ENCODE measurements at regions not wholly inside any gene's neighbourhood (a gene's known extent, or its start where the extent isn't known, plus 50 kb on each side); places are given as distances from the start of the nearest gene placed in this dataset.

DNA sequence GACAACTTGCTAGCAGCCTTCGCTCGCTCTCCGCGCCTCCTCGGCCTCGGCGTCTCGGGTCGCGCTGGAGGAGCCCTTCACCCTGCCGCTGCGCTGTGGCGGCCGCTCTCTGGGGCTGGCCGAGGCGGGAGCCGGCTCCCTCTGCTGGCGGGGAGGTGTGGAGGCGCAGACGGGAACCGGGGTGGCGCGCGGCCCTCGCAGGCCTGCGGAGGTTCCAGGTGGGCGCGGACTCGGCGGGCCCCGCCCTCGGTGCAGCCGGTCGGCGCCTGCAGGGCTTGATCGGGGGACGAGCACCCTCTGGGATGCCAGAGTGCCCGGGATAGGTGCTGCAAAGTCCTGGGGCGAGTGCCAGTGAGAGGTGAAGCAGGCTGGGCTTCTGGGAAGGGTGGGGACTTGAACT lies 989.9 kb downstream of the ROBO2 start:
- Histone ChIP-seq H3K27ac (ENCODE audit: low read depth, low read length) (no peak overlapping the region), H3K4me3 (ENCODE audit: low read depth, low read length) (no peak overlapping the region), H3K36me3 (ENCODE audit: control insufficient read depth, insufficient read depth, low read length) (no peaks in the 10 kb centered on the region)

DNA sequence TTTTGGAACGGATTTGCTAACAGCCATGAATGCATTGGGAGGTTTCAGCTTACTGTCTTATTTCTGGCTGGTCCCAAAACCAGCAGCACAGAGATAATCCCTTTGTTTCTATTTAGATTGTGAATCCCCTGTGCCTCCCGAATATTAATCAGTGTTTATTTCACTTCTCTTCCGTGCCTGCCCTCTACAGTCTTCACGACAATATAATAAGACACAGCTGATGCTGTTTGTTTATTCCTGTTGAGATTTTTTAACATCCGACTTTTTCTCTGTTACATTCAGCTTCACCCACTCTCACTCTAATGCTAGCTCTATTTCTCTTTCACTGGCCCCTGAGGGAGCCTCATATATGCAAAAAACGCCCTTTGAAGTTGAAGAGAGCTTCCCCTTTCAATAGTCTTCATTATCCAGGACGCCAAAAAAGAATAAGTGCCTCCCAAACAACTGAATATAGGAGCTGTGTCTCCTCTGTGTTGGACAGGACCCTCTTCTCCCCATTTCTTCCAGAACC lies 995.3 kb downstream of the ROBO2 start:
- Histone ChIP-seq H3K27ac (ENCODE audit: low read depth, low read length) (peak overlapping the region; percentile 54), H3K9me3 (ENCODE audit: control insufficient read depth, insufficient read depth, low read length) (peaks cover under 1% of the 10 kb centered on the region; the same call in 1 of the 2 replicates), H3K4me1 (ENCODE audit: control insufficient read depth, insufficient read depth, low read length) (peaks cover 12% of the 10 kb centered on the region), H3K27me3 (ENCODE audit: control insufficient read depth, insufficient read depth, low read length) (no peaks in the 10 kb centered on the region), H3K36me3 (ENCODE audit: control insufficient read depth, insufficient read depth, low read length) (no peaks in the 10 kb centered on the region), H3K9ac (ENCODE audit: low read depth, low read length) (no peak overlapping the region), H3K4me3 (ENCODE audit: low read depth, low read length) (peak overlapping the region; percentile 41; the same call in 1 of the 2 replicates)

More for the DNA sequence above, 989.9 kb downstream of the ROBO2 start:
- Histone ChIP-seq H3K9ac (ENCODE audit: low read depth, low read length) (no peak overlapping the region), H3K27me3 (ENCODE audit: control insufficient read depth, insufficient read depth, low read length) (no peaks in the 10 kb centered on the region), H3K4me1 (ENCODE audit: control insufficient read depth, insufficient read depth, low read length) (0 out of 2 replicates have a peak, but pooled peaks cover 3% of the 10 kb centered on the region), H3K9me3 (ENCODE audit: control insufficient read depth, insufficient read depth, low read length) (peaks cover 4% of the 10 kb centered on the region; the same call in 1 of the 2 replicates)

DNA sequence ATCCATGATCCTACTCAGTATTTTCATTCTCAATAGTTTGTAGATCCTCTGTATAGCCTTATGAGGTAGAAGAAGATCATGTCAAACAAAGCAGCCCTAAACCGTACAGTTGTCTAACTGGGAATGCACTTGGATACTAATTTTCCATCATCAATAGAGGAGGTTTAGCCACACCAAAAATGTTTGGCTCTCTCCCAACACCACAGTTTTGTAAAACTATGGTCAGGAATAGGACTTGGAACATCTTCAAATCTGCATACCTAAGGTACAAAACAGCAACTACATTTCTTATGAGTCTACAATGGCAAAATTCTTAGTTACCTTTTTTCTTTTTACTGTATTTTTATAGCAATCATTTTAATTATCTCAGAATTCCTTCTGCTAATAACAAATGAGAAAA lies 1001.6 kb downstream of the ROBO2 start:
- Histone ChIP-seq H3K4me3 (ENCODE audit: low read depth, low read length) (no peak overlapping the region), H3K27me3 (ENCODE audit: control insufficient read depth, insufficient read depth, low read length) (no peaks in the 10 kb centered on the region), H3K36me3 (ENCODE audit: control insufficient read depth, insufficient read depth, low read length) (no peaks in the 10 kb centered on the region), H3K4me1 (ENCODE audit: control insufficient read depth, insufficient read depth, low read length) (peaks cover 7% of the 10 kb centered on the region; the same call in 1 of the 2 replicates), H3K9ac (ENCODE audit: low read depth, low read length) (no peak overlapping the region), H3K9me3 (ENCODE audit: control insufficient read depth, insufficient read depth, low read length) (no peaks in the 10 kb centered on the region), H3K27ac (ENCODE audit: low read depth, low read length) (no peak overlapping the region)

DNA sequence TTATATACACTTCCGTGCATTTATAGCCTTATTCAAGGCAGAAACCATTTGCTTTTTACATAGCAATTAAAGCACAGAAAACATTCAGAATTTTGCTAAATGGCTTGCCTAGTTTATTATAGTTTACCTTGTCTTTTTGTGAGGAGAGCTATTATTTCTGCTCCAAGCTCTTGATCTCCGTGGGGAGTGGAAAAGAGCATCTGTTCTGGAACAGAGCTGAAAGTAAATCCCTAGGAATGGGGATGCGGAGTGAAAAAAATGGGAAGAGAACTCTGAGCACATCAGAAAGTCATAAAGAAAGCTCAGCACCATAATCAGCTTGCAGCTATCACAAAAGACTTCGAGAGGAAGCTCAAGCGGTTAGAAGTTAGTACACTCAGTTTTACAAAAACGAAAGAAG lies 1006.7 kb downstream of the ROBO2 start:
- Histone ChIP-seq H3K4me1 (ENCODE audit: control insufficient read depth, insufficient read depth, low read length) (peaks cover 7% of the 10 kb centered on the region; the same call in 1 of the 2 replicates), H3K9me3 (ENCODE audit: control insufficient read depth, insufficient read depth, low read length) (no peaks in the 10 kb centered on the region), H3K4me3 (ENCODE audit: low read depth, low read length) (no peak overlapping the region), H3K27ac (ENCODE audit: low read depth, low read length) (no peak overlapping the region), H3K36me3 (ENCODE audit: control insufficient read depth, insufficient read depth, low read length) (no peaks in the 10 kb centered on the region), H3K9ac (ENCODE audit: low read depth, low read length) (no peak overlapping the region), H3K27me3 (ENCODE audit: control insufficient read depth, insufficient read depth, low read length) (no peaks in the 10 kb centered on the region)

DNA sequence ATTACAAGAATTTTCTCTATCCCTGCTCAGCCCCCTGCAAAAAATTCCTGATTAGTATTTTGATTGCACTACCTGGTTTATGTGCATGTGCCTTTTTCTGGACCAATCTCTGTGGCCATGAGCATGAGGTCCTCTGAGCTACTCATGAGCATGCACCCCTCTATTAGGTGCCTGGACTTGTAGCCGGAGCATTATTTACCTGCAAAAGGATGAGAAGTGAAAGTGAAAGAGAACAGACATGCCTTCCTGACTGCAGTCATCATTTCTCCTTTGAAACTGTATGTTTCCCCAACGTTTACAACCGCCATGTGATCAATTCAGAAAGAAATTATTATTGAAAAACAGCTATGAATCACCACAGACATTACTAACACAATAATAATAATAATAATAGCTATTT lies 1008.8 kb downstream of the ROBO2 start:
- Histone ChIP-seq H3K4me3 (ENCODE audit: low read depth, low read length) (no peak overlapping the region), H3K4me1 (ENCODE audit: control insufficient read depth, insufficient read depth, low read length) (peaks cover 7% of the 10 kb centered on the region; the same call in 1 of the 2 replicates), H3K9ac (ENCODE audit: low read depth, low read length) (no peak overlapping the region)

DNA sequence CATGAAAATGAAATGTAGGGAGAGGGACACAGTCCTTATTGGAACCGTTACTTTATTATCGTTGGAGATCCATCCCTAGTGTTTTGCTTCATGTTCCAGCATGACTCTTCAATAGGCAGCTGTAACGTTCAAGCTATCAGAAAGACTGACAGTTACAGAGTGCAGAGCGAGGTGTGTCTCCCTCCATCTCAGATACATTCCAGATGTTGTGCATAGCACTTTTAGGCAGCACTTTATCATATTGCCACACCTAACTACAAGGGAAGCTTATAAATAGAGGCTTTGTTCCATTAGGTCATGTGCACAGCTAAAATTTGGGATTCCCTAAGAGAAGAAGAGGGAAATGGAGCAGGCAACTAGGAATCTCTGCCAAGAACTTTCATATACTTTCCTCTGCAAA lies 1009.6 kb downstream of the ROBO2 start:
- H3K27ac ChIP-seq (ENCODE audit: low read depth, low read length), result no peak overlapping the region
- no peak overlapping the region for H3K9ac ChIP-seq (ENCODE audit: low read depth, low read length)
- H3K36me3 ChIP-seq (ENCODE audit: control insufficient read depth, insufficient read depth, low read length), result no peaks in the 10 kb centered on the region
- H3K9me3 ChIP-seq (ENCODE audit: control insufficient read depth, insufficient read depth, low read length), result no peaks in the 10 kb centered on the region
- H3K4me1 ChIP-seq (ENCODE audit: control insufficient read depth, insufficient read depth, low read length), result no peaks in the 10 kb centered on the region
- no peak overlapping the region for H3K4me3 ChIP-seq (ENCODE audit: low read depth, low read length)
- H3K27me3 ChIP-seq (ENCODE audit: control insufficient read depth, insufficient read depth, low read length), result no peaks in the 10 kb centered on the region

More for the DNA sequence above, 1008.8 kb downstream of the ROBO2 start:
- H3K27ac ChIP-seq (ENCODE audit: low read depth, low read length), result no peak overlapping the region
- H3K9me3 ChIP-seq (ENCODE audit: control insufficient read depth, insufficient read depth, low read length), result no peaks in the 10 kb centered on the region
- no peaks in the 10 kb centered on the region for H3K27me3 ChIP-seq (ENCODE audit: control insufficient read depth, insufficient read depth, low read length)
- H3K36me3 ChIP-seq (ENCODE audit: control insufficient read depth, insufficient read depth, low read length), result no peaks in the 10 kb centered on the region

DNA sequence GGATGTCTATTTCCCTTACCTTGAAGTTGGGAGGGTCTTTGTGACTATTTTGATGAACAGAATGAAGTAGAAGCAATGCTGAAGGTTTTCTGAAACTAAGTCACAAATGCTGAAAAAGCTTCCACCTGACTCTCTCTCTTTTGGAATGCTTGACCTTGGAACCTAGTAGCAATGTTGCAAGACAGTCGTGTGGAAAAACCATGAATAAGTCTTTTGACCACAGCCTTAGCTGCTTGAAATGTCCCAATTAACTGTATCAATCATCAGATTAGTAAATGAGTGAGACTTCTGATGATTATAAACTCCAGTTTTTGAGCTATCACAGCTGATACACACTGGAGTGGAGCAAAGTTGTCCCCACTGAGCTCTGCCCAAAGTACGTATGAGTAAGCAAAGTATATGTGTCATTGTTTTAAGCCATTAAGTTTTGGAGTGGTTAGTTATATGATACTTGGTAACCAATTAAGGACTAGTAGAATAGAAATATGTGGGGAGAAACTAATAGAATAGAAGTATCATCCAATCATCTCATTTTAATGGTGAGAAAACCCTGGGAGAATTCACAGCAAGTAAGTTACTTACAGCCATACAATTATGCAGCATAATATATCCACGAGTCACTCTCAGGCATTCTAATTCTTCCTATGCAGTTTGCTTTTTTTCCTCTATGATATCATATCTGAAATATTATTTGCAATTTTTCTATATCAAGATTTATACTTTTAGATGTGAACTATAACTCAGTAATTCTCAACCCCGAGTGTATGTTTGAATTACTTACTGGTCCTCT lies 1010.6 kb downstream of the ROBO2 start:
- no peaks in the 10 kb centered on the region for H3K9me3 ChIP-seq (ENCODE audit: control insufficient read depth, insufficient read depth, low read length)
- H3K4me1 ChIP-seq (ENCODE audit: control insufficient read depth, insufficient read depth, low read length), result no peaks in the 10 kb centered on the region
- no peaks in the 10 kb centered on the region for H3K27me3 ChIP-seq (ENCODE audit: control insufficient read depth, insufficient read depth, low read length)
- no peak overlapping the region for H3K4me3 ChIP-seq (ENCODE audit: low read depth, low read length)
- no peak overlapping the region for H3K9ac ChIP-seq (ENCODE audit: low read depth, low read length)
- H3K36me3 ChIP-seq (ENCODE audit: control insufficient read depth, insufficient read depth, low read length), result no peaks in the 10 kb centered on the region
- H3K27ac ChIP-seq (ENCODE audit: low read depth, low read length), result no peak overlapping the region

DNA sequence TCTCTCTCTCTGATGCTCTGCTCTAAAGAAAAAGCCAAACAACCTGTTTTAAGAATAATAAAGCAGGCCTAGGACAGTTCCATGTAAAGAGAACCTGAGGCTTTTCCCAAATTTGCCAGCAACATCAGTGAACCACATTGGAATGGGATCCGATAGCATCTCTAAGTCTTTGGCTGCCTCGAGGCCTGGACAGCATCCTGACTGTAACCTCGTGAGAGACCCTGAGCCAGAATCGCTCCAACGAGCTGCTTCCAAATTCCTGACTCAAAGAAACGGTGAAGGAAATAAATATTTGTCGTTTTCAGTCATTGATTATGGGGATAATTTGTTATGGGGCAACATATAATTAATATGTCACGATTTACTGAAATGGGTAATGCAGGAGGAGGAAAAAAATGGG lies 1012.8 kb downstream of the ROBO2 start:
- no peaks in the 10 kb centered on the region for H3K9me3 ChIP-seq (ENCODE audit: control insufficient read depth, insufficient read depth, low read length)

DNA sequence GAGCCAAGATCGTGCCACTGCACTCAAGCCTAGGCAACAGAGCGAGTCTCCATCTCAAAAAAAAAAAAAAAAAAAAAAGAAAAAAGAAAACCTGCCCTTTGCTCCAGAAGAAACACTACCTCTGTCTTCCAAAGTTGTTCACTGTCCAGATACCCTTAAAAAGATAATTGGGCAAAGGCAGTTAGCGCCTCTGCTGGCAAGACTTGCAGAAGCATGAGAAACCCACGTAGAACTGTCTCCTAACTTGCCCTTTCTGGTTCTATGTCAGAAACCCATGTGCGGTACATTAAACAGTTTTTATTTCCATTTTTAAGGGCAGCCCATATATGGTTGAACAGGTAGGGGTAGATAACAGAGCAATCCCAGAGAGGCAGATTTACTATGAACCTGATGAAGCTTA lies 1026.4 kb downstream of the ROBO2 start:
- H3K27ac ChIP-seq (ENCODE audit: low read depth, low read length), result no peak overlapping the region
- no peaks in the 10 kb centered on the region for H3K27me3 ChIP-seq (ENCODE audit: control insufficient read depth, insufficient read depth, low read length)
- H3K9me3 ChIP-seq (ENCODE audit: control insufficient read depth, insufficient read depth, low read length), result no peaks in the 10 kb centered on the region
- no peak overlapping the region for H3K9ac ChIP-seq (ENCODE audit: low read depth, low read length)
- no peak overlapping the region for H3K4me3 ChIP-seq (ENCODE audit: low read depth, low read length)
- H3K4me1 ChIP-seq (ENCODE audit: control insufficient read depth, insufficient read depth, low read length), result no peaks in the 10 kb centered on the region
- no peaks in the 10 kb centered on the region for H3K36me3 ChIP-seq (ENCODE audit: control insufficient read depth, insufficient read depth, low read length)

More for the DNA sequence above, 1012.8 kb downstream of the ROBO2 start:
- no peaks in the 10 kb centered on the region for H3K36me3 ChIP-seq (ENCODE audit: control insufficient read depth, insufficient read depth, low read length)
- H3K4me1 ChIP-seq (ENCODE audit: control insufficient read depth, insufficient read depth, low read length), result no peaks in the 10 kb centered on the region
- no peak overlapping the region for H3K9ac ChIP-seq (ENCODE audit: low read depth, low read length)
- no peak overlapping the region for H3K27ac ChIP-seq (ENCODE audit: low read depth, low read length)
- no peak overlapping the region for H3K4me3 ChIP-seq (ENCODE audit: low read depth, low read length)
- H3K27me3 ChIP-seq (ENCODE audit: control insufficient read depth, insufficient read depth, low read length), result no peaks in the 10 kb centered on the region

DNA sequence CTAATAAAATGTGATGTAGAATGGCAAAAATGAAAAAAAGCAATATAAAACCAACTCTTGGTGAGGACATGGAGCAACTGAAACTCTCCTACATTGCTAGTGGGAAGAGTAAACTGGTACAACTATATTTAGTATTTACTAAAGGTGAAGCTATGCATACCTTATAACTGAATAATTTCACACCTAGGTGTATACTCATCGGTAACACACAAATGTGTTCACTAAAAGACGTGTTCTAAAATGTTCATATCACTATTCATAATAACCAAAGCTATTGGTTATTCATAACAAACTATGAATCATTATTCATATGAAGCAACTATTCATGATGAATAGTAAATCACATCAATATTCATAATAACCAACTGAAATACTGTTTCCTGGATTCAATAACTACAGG lies 1030.3 kb downstream of the ROBO2 start:
- H3K27me3 ChIP-seq (ENCODE audit: control insufficient read depth, insufficient read depth, low read length), result no peaks in the 10 kb centered on the region
- H3K4me1 ChIP-seq (ENCODE audit: control insufficient read depth, insufficient read depth, low read length), result no peaks in the 10 kb centered on the region
- no peak overlapping the region for H3K27ac ChIP-seq (ENCODE audit: low read depth, low read length)
- H3K9me3 ChIP-seq (ENCODE audit: control insufficient read depth, insufficient read depth, low read length), result 0 out of 2 replicates have a peak, but pooled peaks cover 2% of the 10 kb centered on the region
- H3K4me3 ChIP-seq (ENCODE audit: low read depth, low read length), result no peak overlapping the region
- no peaks in the 10 kb centered on the region for H3K36me3 ChIP-seq (ENCODE audit: control insufficient read depth, insufficient read depth, low read length)
- H3K9ac ChIP-seq (ENCODE audit: low read depth, low read length), result no peak overlapping the region

DNA sequence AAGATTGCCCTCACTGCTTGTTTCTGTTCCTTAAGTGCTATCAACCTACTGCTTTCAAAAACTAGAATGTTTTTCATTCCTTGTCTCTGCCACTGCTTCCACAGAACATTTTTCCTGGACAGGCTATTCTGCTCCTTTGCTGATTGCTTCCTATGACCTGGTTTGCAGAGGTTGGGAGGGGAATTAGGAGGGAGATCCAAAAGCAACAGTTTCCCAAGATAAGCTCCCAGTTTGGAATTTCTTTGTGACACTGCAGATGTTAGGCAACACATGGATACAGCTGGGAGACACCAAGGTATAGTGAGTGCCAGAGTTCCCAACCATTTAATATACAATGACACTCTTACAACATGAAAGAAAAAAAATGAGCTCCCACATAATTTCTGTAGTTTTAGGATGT lies 1036.5 kb downstream of the ROBO2 start:
- Histone ChIP-seq H3K4me1 (ENCODE audit: control insufficient read depth, insufficient read depth, low read length) (no peaks in the 10 kb centered on the region), H3K36me3 (ENCODE audit: control insufficient read depth, insufficient read depth, low read length) (no peaks in the 10 kb centered on the region), H3K27me3 (ENCODE audit: control insufficient read depth, insufficient read depth, low read length) (no peaks in the 10 kb centered on the region), H3K27ac (ENCODE audit: low read depth, low read length) (no peak overlapping the region), H3K9me3 (ENCODE audit: control insufficient read depth, insufficient read depth, low read length) (0 out of 2 replicates have a peak, but pooled peaks cover 2% of the 10 kb centered on the region), H3K4me3 (ENCODE audit: low read depth, low read length) (no peak overlapping the region), H3K9ac (ENCODE audit: low read depth, low read length) (no peak overlapping the region)
